ENCODE measurements at regions not wholly inside any gene's neighbourhood (a gene's known extent, or its start where the extent isn't known, plus 50 kb on each side); places are given as distances from the start of the nearest gene placed in this dataset.
A peak's percentile ranks its signal among the peaks of the same experiment; 100 is the strongest.

DNA sequence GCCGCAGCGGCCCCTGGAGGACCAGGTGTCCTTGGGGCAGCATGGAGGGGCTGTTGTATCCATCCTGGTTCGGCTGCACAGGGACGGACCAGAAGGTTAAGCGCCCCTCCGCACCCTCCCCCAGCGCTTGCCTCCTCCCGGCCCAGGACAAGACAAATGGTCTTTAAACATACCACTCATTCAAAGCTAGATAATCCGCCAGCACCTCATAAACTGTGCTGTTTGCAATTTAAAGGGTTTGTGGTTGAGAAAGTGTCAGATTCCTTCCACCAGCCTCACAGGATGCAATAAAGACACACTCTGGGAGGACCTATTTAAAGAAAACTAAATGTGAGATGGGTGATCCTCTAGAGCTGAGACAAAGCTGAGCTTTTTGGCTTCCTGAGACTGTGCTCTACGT, 426.2 kb upstream of the EEF2KMT start:
- TF ChIP-seq POLR2A (IDR thresholded peaks at IDR 0.05): no peak
- DNase-seq: no peak
- Histone ChIP-seq H3K27ac (no peak overlapping the region), H3K4me1 (peaks cover 0 to 10% (median 0%) of the 10 kb centered on the region in 4 donors), H3K36me3 (no peaks in the 10 kb centered on the region), H3K27me3 (no peaks in the 10 kb centered on the region), H3K4me3 (no peak overlapping the region), H3K9me3 (no peaks in the 10 kb centered on the region)
- in situ Hi-C loops (cut with MboI; ENCODE audit: low pct_ligation_motif_present in 1 of 4, low pct_unique_long_range_greater_than_20kb in 1 of 4, low sequenced_read_pairs in 3 of 4) (no loop called here), intact Hi-C loops (cut with DNase I; ENCODE audit: low total_unique reads) (no loop called here)
- WGBS, 2 donors (ENCODE audit: low coverage in 1 of 2): 43 to 46% methylated on average over 10 of the region's 10 CpGs

DNA sequence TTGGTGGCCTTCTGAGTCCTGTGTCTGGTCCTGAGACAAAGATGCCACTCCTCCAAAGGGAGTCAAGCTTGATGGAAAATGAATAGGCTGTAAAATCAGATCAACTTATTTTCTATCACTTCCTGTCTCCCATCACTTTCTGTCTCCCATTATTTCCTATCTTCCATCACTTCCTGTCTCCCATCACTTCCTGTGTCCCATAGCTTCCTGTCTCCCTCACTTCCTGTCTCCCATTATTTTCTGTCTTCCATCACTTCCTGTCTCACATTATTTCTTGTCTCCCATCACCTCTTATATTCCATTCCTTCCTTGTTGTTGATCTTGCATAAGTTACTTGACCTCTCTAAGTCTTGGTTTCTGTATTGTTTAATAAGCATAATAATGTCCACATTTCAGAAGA, 418.5 kb upstream of the EEF2KMT start:
- in situ Hi-C loops (cut with MboI; ENCODE audit: low pct_ligation_motif_present in 1 of 4, low pct_unique_long_range_greater_than_20kb in 1 of 4, low sequenced_read_pairs in 3 of 4) (no loop called here), intact Hi-C loops (cut with DNase I; ENCODE audit: low total_unique reads) (no loop called here)
- Histone ChIP-seq H3K9me3 (no peaks in the 10 kb centered on the region), H3K4me1 (no peaks in the 10 kb centered on the region), H3K27ac (no peak overlapping the region), H3K27me3 (no peaks in the 10 kb centered on the region), H3K4me3 (no peak overlapping the region), H3K36me3 (no peaks in the 10 kb centered on the region)
- TF ChIP-seq EP300 (IDR thresholded peaks at IDR 0.05; ENCODE audit: low read depth) (no peak), POLR2A (IDR thresholded peaks at IDR 0.05) (no peak), POLR2AphosphoS5 (IDR thresholded peaks at IDR 0.05) (no peak), CTCF (IDR thresholded peaks at IDR 0.05) (no peak)
- no peak for DNase-seq

- no peak overlapping the region for H3K27ac ChIP-seq
These were observed 414.4 kb upstream of the EEF2KMT start for GRCh38 chr16:5512014-5512413.

DNA sequence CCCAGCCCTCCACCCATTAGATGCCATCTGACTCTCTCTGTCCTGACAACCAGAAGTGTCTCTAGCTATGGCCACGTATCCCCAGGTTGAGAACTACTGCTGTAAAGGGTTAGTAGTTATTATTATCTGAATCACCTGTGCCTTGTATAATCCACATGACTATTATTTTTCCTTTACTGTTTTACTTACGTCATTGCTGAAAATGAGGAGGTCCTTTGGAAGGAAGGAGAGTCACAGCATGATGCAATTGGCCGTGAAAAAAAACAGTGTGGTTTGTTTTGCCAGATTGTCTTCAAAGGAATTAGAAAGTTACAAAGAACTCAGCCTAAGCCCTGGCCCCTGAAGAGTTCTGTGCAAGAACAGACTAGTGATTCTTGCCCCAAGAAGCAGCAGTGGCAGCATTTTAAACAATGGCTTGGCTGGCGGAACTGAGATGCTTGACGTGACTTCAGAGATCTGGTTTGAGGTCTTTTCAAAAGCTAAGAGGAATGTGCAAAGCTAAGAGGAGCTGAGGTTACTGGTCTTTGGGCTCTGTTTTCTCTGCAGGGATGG, 413.3 kb upstream of the EEF2KMT start:
- in situ Hi-C loops (cut with MboI; ENCODE audit: low pct_ligation_motif_present in 1 of 4, low pct_unique_long_range_greater_than_20kb in 1 of 4, low sequenced_read_pairs in 3 of 4) (no loop called here), intact Hi-C loops (cut with DNase I; ENCODE audit: low total_unique reads) (no loop called here)
- Histone ChIP-seq H3K36me3 (no peaks in the 10 kb centered on the region), H3K27ac (no peak overlapping the region), H3K4me3 (no peak overlapping the region), H3K27me3 (no peaks in the 10 kb centered on the region), H3K4me1 (peaks cover 0 to 11% (median 0%) of the 10 kb centered on the region in 4 donors), H3K9me3 (no peaks in the 10 kb centered on the region)
- no peak for DNase-seq
- WGBS, 2 donors (ENCODE audit: low coverage in 1 of 2): 60 to 68% methylated on average over 4 to 5 of the region's 5 CpGs
- TF ChIP-seq EP300 (IDR thresholded peaks at IDR 0.05; ENCODE audit: low read depth) (no peak), CTCF (IDR thresholded peaks at IDR 0.05) (no peak), POLR2AphosphoS5 (IDR thresholded peaks at IDR 0.05) (no peak), POLR2A (IDR thresholded peaks at IDR 0.05) (no peak)

More at GRCh38 chr16:5512014-5512413, 414.4 kb upstream of the EEF2KMT start:
- in situ Hi-C loops (cut with MboI; ENCODE audit: low pct_ligation_motif_present in 1 of 4, low pct_unique_long_range_greater_than_20kb in 1 of 4, low sequenced_read_pairs in 3 of 4): no loop called here
- intact Hi-C loops (cut with DNase I; ENCODE audit: low total_unique reads): no loop called here
- 68 to 87% methylated on average over 4 of the region's 4 CpGs for WGBS, 2 donors (ENCODE audit: low coverage in 1 of 2)
- Histone ChIP-seq H3K27me3 (no peaks in the 10 kb centered on the region), H3K9me3 (no peaks in the 10 kb centered on the region), H3K4me3 (no peak overlapping the region), H3K4me1 (peaks cover 0 to 11% (median 0%) of the 10 kb centered on the region in 4 donors), H3K36me3 (no peaks in the 10 kb centered on the region)
- no peak for DNase-seq
- no peak for TF ChIP-seq POLR2A (IDR thresholded peaks at IDR 0.05)
- TF ChIP-seq POLR2AphosphoS5 (IDR thresholded peaks at IDR 0.05): no peak
- TF ChIP-seq EP300 (IDR thresholded peaks at IDR 0.05; ENCODE audit: low read depth): no peak

DNA sequence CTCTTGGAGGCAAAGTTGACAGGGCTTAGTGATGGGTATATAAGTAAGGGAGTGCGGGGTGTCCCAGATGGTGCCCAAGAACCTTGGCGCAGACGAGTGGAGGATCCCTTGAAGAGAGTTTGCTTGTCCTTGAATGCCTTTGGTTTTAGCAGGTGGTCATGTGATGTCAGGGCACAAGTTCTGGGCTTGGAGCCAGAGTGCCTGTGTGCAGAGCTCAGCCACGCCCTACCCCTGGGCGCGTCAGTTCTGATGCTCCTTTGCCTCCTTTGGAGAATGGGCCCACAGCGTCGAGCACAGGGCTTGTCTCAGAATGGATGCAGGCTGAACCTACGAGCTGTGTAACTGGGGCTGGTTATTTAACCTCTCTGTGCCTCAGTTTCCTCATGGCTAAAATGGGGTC, 412.2 kb upstream of the EEF2KMT start:
- in situ Hi-C loops (cut with MboI; ENCODE audit: low pct_ligation_motif_present in 1 of 4, low pct_unique_long_range_greater_than_20kb in 1 of 4, low sequenced_read_pairs in 3 of 4) (loop anchor here in 1 of 4 donors (10.0 kb wide), 1 partner anchor 95 kb away; no protein-coding TSS in a partner anchor), intact Hi-C loops (cut with DNase I; ENCODE audit: low total_unique reads) (no loop called here)
- H3K4me3 ChIP-seq: no peak overlapping the region
- H3K36me3 ChIP-seq: no peaks in the 10 kb centered on the region
- DNase-seq: peak; percentile 82
- TF ChIP-seq POLR2A (IDR thresholded peaks at IDR 0.05): no peak
- TF ChIP-seq CTCF (IDR thresholded peaks at IDR 0.05): no peak
- no peak for TF ChIP-seq POLR2AphosphoS5 (IDR thresholded peaks at IDR 0.05)
- no peak for TF ChIP-seq EP300 (IDR thresholded peaks at IDR 0.05; ENCODE audit: low read depth)
- 50% methylated on average over 9 of the region's 9 CpGs; no CpG with 5 or more reads in 1 of the 2 donors for WGBS, 2 donors (ENCODE audit: low coverage in 1 of 2)
- H3K9me3 ChIP-seq: no peaks in the 10 kb centered on the region
- H3K27ac ChIP-seq: no peak overlapping the region
- H3K27me3 ChIP-seq: no peaks in the 10 kb centered on the region
- peaks cover 0 to 11% (median 0%) of the 10 kb centered on the region in 4 donors for H3K4me1 ChIP-seq

Data from transverse colon (tissue), 4 donors.